GM19463 (cell line): ENCODE measurements at regions not wholly inside any gene's neighbourhood (a gene's known extent, or its start where the extent isn't known, plus 50 kb on each side); places are given as distances from the start of the nearest gene placed in this dataset.

ENCODE experiments used
- ATAC-seq: cut with Tn5 transposase; IDR thresholded peaks from one replicate; pipeline ENCODE4 v1.9.1; 2021; ENCODE audit warnings: mild to moderate bottlenecking, moderate library complexity; ENCODE audit not compliant: unreplicated experiment

- ATAC-seq: no peak
Observed at GRCh38 chr12:93279565-93280412, 97.9 kb upstream of the NUDT4 start.

GRCh38 chr12:93287149-93287548, 90.6 kb upstream of the NUDT4 start:
- ATAC-seq: no peak

GRCh38 chr12:93288626-93289025, 89.1 kb upstream of the NUDT4 start:
- ATAC-seq: no peak

GRCh38 chr12:93290391-93290790, 87.3 kb upstream of the NUDT4 start:
- no peak for ATAC-seq

GRCh38 chr12:93292213-93292612, 85.5 kb upstream of the NUDT4 start:
- no peak for ATAC-seq

- ATAC-seq: no peak
Observed at GRCh38 chr12:93292731-93293566, 84.8 kb upstream of the NUDT4 start.

GRCh38 chr12:93297032-93297431, 80.7 kb upstream of the NUDT4 start:
- ATAC-seq: peak; percentile 95

GRCh38 chr12:93297536-93297935, 80.2 kb upstream of the NUDT4 start:
- ATAC-seq: no peak

- no peak for ATAC-seq
Observed at GRCh38 chr12:93299262-93299846, 78.4 kb upstream of the NUDT4 start.

- ATAC-seq: no peak
Observed at GRCh38 chr12:93300611-93301021, 77.1 kb upstream of the NUDT4 start.

GRCh38 chr12:93302331-93303229, 75.1 kb upstream of the NUDT4 start:
- no peak for ATAC-seq

- no peak for ATAC-seq
Observed at GRCh38 chr12:93306636-93307035, 71.1 kb upstream of the NUDT4 start.

GRCh38 chr12:93308281-93308680, 69.4 kb upstream of the NUDT4 start:
- ATAC-seq: no peak

GRCh38 chr12:93311827-93312226, 65.9 kb upstream of the NUDT4 start:
- ATAC-seq: no peak

- ATAC-seq: no peak
Observed at GRCh38 chr12:93314177-93314497, 63.6 kb upstream of the NUDT4 start.

GRCh38 chr12:93315385-93315906, 62.3 kb upstream of the NUDT4 start:
- no peak for ATAC-seq

- no peak for ATAC-seq
Observed at GRCh38 chr12:93315907-93316622, 61.7 kb upstream of the NUDT4 start.

GRCh38 chr12:93316623-93316971, 61.1 kb upstream of the NUDT4 start:
- ATAC-seq: no peak

GRCh38 chr12:93317227-93317626, 60.5 kb upstream of the NUDT4 start:
- no peak for ATAC-seq
